IPS-NIHi7 (cell line): ENCODE measurements at regions not wholly inside any gene's neighbourhood (a gene's known extent, or its start where the extent isn't known, plus 50 kb on each side); places are given as distances from the start of the nearest gene placed in this dataset.
A peak's percentile ranks its signal among the peaks of the same experiment; 100 is the strongest.
"Not testable (repeated sequence)": the region's sequence is repeated elsewhere in the genome, so short reads cannot be mapped to it uniquely, and the experiment has no call there.

Experiments used
- DNase-seq: peaks from one replicate; pipeline ENCODE4 v3.0.0; 2012; ENCODE audit warnings: mixed read lengths; ENCODE audit errors: extremely low spot score

DNA sequence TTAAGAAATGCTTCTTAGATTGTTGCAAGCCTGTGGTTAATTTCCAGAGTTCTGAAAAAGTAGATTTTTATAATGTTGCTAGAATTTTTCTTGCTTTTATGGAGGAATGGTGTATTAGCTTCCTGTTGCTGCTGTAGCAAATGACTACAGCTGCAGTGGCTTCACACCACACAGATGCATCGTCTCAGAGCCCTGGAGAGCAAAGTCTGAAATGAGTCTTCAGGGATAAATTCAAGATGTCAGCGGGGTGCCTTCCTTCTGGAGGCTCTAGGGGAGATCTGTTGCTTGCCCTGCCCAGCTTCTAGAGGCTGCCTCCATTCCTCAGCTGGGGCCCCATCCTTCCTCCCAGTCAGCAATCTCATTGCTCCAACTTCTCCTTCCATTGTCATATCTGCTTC lies 187.8 kb downstream of the ZNF516 start:
- no peak for DNase-seq

DNA sequence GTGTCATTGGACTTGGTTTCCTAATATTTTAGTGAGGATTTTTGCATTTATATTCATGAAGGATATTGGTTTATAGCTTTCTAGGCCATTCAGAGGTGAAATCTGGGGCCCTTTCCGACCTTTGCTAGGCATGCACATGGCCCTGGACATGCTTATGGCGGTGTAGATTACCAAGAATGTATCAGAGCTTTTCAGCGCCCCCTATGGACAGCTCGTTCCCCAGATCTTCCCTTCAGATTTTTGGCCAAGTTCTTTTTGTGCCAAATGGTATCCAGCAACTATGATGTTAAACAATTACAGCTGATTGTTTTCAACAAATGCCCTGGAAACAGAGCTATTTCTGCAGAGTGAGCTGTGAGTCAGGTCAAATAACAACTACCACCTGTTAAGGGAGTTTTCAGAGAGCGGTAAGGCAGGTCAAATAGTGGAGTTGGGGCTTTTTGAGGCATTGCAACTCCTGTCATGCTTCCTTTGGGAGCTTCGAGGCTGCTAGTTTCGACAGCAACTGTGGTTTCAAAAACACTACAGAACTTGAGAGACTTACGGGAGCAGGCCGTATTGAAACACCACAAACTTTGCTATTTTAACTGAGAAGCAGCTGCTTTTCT lies 188.3 kb downstream of the ZNF516 start:
- DNase-seq: peak; percentile 44

DNA sequence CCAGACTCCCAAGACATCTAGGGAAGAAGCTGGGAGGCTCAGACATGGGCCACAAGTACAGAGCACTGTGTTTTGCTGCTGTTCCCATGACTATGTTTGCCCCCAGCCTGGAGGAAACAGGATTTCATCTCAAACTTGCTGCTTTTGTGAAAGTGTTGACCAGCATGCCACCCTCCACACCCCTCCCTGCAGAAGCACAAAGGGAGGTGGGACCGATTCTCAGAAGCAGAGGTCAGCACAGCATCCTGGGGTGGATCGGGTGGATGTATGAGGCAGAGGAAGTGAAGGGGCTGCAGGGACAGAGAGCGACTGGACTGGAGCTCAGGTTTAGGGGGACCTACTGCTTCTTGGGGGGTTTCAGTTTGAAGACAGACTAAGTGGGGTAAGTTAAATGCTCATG lies 209.2 kb downstream of the ZNF516 start:
- DNase-seq: no peak

DNA sequence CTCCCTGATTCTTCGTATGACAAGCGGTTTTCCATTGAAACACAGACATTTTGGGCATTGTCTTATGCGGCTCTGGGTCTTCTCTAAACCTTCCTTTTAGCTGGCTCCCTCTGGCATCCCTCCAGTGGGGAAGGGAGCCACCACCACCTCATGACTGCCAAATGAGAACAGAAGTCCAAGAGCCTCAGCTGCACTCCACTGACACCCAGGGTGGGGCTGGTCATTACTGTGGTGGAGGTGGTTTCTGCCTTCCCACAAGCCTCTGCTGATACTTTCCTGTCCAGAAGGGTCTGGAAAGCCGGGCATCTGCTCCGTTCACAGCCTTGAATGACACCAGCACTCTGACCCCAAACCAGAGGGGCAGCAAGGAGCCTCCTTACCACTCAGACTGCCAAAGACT lies 213.5 kb downstream of the ZNF516 start:
- DNase-seq: no peak

DNA sequence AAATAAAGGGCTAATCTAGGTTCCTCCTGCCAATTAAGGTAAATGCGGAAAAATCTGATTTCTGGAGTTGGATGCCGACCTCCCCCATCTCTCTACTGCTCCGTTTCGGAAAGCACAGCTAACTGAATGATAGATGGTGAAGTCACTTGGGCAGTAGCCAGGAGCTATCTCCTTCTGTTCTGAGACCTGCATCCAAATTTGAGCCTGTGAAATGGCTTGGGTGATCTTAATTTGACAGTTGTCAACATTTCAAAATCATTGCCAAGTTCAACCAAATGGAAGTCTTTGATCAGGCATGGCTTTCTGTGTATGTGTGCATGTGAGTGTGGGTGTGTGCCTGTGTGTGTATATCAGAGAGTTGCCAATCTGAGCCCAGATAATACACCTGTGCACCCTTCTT lies 217.2 kb downstream of the ZNF516 start:
- no peak for DNase-seq

DNA sequence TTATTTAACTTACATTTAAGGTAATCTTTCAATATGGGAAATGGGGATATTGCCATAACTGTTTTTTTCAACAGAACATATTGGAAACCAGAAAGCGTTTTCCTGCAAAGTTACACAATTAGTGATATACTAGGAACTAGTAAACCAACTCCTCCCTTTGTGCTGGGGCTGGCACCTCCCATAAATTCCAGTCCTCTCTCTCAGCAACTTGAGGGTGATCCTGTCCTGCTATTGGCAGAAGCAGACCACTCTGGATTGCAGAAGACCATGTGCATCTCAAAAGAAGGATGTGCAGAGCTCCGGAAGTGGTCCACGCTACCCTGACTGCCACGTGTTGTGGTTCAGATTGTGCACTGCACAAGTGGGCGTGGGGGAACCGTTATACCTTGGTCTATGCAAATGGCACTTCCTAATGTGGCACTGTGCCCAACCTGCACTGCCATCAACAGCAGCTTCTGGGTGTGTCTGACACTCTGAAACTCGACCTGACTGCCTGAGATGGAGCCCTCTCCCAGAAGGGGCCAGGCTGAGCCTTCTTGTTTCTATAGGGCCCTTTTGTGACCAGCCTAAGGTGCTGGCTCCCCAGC lies 219.2 kb downstream of the ZNF516 start:
- no peak for DNase-seq

DNA sequence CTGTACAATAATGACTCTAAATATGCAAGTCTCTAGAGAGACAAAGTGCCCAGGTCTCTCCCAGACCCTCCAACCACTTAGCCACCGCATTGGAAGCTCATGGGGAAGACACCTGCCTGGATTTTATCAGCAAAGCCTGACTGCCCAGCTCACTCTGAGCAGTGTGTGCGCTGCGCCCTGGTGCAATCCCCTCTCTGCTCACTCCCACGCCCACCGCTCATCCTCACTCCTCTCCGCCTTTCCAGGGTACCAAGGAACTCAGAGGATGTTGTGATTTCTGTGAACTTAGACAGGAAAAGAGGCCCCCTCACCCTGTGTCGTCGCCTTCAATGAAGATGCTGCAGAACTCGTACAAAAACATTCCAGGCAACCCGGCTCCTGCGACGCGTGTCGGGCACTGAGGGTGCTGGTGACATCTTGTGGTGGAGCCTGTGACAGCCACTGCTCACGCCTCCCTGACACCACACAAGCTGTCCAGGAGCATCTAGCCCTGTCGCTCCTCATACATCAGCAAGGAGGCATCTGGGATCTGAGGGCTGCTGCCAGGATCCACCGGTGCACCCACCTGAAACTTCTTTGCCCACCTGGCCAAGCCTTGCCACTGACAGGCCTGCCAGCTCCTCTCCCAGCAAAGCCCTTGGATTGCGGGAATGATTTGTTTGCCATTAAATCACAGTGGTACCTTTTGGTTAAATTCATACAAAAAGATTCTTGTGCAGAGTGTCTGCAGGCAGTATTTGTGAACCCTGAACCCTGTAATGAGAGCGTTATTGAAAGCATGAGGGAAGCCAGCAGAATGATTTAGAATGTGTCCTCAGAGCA lies 220.4 kb downstream of the ZNF516 start:
- peak; percentile 64 for DNase-seq

DNA sequence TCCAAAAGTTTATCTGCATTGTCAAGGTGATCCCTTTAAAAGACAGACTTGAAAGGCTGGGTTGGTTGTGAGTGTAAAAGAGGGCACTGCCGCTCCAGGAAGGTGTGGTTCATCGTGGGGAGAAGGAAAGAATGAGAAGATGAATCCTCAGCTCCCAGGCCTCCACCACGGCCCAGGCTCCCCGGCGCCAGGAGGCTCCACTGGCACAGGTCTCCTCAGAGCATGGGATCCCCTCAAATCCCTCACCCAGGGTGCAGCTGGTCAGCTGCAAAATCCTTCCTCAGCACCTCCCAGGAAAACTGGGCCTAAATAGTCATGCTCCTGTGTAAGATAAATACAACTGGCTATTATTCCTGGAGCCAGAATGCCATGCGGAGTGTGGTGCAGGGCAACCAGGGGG lies 221.1 kb downstream of the ZNF516 start:
- no peak for DNase-seq

DNA sequence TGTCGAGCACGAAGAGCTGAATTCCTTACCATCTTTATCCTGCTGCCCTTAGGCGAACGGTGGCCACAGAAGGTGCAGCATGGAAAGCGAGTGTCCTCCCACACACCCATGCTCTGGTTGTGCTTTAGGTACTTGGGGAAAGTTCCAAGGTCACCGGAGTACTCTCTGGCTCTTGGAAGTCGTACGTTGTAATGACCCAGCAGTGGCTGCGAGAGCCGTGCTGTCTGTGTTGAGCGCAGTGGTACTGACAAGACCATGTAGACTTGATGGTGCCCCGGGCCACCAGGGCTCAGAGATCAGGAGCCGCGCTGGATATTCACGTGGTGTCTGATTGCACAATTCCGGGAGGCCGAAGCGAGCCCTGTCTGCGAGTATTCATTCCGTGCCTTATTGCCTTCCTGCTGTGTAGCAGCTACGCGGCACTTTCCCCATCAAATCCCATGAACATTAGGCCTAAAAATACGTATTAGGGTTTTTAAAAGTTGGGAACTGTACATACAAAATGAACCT lies 222.0 kb downstream of the ZNF516 start:
- DNase-seq: no peak

DNA sequence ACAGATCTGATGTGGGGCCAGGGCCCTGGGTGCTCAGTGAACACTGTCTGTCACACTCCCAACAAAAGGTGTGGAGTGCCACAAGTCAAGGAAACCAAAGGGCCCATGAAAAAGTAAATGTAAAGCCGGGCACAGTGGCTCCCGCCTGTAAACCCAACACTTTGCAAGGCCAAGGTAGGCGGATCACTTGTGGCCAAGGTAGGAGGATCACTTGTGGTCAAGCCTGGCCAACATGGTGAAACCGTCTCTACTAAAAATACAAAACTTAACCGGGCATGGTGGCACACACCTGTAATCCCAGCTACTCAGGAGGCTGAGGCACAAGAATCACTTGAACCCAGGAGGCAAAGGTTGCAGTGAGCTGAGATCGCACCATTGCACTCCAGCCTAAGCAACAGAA lies 227.6 kb downstream of the ZNF516 start:
- DNase-seq: not testable (repeated sequence)

DNA sequence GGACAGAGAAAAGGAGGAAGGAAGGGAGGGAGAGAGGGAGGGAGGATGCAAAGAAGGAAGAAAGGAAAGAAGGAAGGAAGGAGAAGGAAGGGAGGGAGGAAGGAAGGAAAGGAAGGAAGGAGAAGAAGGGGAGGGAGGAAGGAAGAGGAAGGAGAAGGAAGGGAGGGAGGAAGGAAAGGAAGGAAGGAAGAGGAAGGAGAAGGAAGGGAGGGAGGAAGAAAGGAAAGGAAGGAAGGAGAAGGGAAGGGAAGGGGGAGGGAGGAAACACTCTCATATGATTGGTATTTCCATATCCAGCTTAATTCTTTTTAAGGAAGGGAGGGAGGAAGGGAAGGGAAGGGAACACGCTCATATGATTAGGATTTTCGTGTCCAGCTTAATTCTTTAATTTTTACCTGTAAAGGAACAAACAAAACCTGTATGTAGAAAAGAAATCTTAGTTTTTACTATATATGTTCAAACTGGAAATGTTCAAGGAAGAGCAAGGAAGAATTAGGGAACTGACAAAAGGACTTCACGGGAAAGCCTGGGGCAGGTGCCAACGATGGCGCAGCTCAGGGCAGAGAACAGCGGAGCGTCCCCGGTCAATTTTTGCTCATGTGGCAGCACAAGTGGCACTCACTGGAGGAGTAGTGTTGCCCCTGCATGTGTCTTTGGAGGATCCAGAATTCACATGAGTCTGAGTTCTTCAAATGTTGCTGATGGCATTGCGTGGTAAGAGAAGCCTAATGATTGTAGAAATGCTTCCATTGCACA lies 228.6 kb downstream of the ZNF516 start:
- no peak for DNase-seq

DNA sequence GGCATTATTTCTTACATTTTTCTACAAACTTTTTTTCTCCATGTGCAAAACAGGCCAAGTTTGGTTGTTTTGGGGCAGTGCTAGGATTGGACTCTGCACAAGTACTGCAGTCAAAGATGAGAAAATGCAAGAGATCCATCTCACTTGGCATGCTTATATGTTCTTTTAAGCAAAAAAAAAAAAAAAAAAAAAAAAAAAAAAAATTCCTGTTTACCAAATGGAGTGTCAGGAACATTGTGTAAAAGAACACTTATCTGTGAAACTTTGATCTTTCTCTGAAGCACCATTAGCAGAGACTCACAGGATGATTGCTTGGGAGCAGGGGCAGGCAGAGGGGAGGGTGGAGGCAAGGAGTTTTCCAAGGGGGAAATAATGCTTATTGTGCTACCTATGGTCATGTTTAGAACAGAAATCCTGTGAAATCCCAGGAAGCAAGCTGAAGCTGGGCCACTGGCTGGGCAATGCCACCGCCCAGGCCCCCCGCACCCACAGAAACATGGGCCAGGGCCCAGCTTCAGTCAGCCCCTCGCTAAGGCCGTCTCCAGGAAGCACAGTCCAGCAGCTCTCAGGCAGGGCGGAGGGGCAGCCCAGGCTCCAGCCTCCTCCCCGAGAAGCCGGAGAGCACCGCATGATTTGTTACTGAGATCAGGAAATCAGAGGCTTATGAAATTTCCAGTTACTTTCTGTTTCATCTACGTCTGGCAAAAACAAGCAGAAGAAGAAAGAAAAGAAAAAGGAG lies 229.4 kb downstream of the ZNF516 start:
- no peak for DNase-seq

DNA sequence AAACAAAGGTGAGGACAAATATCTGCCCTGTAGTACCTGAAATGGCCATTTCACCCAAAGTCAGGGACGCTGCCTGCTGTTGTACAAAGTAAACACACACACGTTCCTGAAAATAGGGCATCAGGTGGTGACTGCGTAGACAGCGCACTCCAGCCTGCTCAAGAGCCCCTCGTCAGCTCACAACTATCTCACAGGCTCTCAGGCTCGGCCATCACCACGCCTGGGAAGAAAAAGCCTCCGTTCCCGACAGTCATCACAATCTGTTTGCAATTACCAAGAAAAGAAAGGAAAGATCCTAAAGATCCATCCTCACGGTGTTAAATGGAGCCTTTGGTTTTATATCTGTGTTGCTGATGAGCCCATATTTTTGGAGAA lies 230.2 kb downstream of the ZNF516 start:
- no peak for DNase-seq

DNA sequence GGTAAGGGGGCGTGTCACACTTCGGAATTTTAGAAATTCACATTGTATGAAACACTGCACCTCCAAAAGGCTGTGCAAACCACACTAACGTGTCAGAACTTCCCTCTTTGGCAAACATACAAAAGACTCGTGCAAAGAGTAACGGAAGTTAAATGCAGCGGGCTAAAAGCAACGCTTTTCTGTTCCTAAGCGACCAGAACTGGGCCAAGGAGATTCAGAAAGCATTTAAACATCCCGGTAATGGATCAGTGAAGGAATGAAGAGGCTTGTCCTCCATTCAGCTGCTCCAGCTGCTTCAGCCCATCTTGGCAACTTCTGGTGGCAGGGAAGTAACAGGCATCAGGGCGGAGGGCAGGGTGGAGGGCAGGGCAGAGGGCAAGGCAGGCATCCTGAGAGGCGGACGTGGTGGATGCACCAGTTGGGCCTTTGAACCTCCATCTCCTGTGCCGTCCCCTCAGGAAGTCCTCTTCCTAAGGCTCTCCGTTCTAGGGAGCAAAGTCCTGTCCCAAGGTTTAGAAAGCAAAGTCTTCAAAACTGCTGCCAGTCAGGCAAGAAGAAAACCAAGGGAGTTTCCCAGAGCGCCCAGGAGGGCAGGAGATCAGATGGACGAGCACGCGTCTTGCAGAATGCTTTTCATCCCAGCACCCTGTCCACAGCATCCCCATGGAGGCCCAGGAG lies 230.7 kb downstream of the ZNF516 start:
- no peak for DNase-seq

DNA sequence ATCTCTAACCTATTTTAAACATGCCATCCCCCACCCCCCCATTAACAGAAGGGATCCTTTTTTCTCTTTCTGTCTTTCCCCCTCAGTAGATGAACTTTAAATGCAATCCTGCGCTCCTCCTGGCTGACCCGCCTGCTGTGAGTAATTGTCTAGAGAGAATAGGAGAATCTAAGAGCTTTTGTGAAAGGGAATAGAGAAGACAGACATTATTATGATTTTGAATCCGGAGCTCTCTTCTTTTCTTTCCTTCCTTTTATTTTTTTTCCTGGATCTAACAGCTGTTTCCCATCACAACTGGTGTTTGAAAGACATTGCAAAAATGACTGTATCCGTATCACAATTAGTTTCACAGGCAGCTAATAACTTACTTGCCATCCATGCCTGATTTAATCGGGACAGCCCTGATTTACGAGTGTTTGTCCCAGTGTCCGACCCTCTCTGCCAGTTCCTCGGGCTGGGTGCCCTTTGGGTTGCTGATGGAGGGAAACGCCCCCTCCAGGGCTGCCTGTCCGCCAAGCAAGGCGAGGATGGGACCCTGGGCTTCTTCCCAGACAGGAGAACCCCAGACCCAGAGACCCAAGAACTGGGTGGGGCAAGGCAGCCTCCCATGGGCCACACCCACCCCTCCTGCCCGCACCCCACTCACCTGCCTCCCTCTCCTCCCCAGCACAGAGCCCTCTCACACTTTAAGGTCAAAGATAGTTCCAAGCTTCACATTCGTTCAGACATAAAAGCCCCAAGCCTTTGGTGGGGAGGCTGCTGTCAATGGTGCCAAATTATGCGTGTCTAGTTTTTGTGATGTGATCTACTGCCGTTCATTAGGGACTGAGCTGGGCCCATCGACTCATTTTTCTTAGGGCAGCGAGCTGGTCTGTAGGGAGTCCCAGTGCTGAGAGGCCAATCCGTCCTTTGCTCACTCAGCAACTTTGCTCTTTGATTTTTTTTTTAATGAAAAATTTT lies 231.7 kb downstream of the ZNF516 start:
- no peak for DNase-seq

DNA sequence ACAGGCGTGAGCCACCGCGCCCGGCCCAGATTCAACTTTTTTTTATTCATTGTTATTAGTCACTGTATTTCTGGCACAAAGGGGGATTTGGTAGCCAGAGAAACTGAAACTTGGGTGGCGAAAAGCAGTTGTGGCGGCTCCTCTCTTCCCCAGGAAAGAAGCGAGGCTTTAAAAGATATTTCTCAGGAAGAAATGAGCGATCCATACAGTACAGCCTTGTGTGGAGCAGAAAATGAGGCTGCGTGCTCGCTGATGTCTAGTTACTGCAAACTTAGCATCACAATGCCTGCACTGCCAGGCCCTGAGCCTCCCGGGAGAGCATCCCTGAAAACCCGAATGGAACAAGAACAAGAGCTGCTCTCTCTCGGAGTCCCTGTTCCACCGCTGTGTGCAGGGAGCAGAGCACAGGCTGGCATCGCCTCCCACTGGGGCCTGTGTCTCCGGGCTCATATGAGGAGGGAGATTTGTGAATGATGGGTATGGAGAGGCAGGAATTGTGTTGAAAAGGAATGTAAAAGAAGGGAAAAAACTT lies 234.0 kb downstream of the ZNF516 start:
- no peak for DNase-seq

DNA sequence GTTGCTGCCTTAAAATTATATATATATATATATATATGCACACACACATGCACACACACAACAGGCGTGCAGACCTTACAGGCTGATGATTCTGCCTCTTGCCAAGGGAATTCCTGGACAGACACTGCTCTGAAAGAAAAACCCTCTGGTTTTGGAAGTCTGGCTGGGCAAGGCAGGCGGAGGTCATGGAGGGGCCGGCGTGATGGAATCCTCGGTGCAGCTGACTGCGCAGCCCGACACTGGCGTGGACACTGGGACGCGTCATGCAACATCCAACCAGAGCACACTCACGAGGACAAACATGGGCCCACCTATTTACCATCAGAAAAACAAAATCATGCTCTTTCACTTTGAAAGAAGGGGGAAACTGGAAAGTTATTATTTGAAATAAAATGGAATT lies 235.3 kb downstream of the ZNF516 start:
- no peak for DNase-seq

DNA sequence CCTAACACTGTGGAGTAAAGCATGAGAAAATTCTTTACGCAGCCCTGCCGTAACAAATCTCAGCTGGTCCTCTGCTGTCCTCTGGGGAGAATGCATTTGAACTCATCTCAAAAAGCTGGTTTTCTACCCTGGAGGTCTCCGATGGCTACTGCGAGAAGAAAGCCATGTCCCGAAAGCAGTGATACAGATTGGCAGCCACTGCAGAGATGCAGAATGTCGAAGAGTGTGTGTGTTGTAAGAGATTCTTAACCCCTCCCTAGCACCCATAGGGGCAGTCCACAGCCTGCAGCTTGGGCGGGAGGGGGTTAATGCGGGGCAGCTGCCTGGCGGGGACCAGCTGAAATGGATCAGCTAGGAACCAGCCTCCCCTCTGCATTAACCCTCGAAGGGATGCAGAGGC lies 235.9 kb downstream of the ZNF516 start:
- peak; percentile 55 for DNase-seq

DNA sequence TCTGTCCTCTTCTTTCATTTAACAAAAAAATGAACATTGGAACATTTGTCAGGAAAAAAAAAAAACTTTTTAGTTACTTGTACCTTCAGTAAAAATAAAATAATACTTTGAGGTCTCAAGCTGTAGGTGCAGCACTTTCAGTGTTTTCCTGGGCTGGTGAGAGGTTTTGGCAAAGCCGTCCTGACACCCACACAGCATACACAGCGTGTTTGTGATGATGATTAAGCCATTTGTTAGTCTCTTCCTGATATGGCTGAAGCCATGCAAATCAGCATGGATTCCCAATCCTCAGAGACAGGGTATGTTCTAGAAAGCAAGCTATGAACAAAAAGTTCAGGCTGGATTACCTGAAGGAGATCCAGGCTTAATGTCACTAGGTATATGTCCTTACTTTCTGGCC lies 236.8 kb downstream of the ZNF516 start:
- no peak for DNase-seq
